Stimulated activated CD8-positive, alpha-beta memory T cell treated with anti-CD3 and anti-CD28 coated beads, Interleukin-15, amount 100 ng/mL, for 4 hours (primary cell): ENCODE measurements at regions not wholly inside any gene's neighbourhood (a gene's known extent, or its start where the extent isn't known, plus 50 kb on each side); places are given as distances from the start of the nearest gene placed in this dataset.

Experiments used
- DNase-seq, 2 donors: peaks; one replicate each; pipeline ENCODE4 v3.0.0-alpha.2; 2020; ENCODE audit warnings: low read depth in 2 of 2

- DNase-seq: no peak
Observed at GRCh38 chr21:24225431-24225830, 1381.8 kb downstream of the MRPL39 start.

- DNase-seq: no peak
Observed at GRCh38 chr21:24224422-24224821, 1382.9 kb downstream of the MRPL39 start.

- no peak for DNase-seq
Observed at GRCh38 chr21:24223624-24224023, 1383.7 kb downstream of the MRPL39 start.

GRCh38 chr21:24222676-24223075, 1384.6 kb downstream of the MRPL39 start:
- no peak for DNase-seq

- DNase-seq: no peak
Observed at GRCh38 chr21:24220446-24220845, 1386.8 kb downstream of the MRPL39 start.

- no peak for DNase-seq
Observed at GRCh38 chr21:24217151-24217550, 1390.1 kb downstream of the MRPL39 start.

GRCh38 chr21:24210130-24210529, 1397.2 kb downstream of the MRPL39 start:
- no peak for DNase-seq

- no peak for DNase-seq
Observed at GRCh38 chr21:24208562-24209260, 1398.6 kb downstream of the MRPL39 start.

GRCh38 chr21:24205319-24205718, 1402.0 kb downstream of the MRPL39 start:
- DNase-seq: no peak

- DNase-seq: no peak
Observed at GRCh38 chr21:24204641-24205040, 1402.6 kb downstream of the MRPL39 start.

- DNase-seq: no peak
Observed at GRCh38 chr21:24200052-24200451, 1407.2 kb downstream of the MRPL39 start.

GRCh38 chr21:24197923-24198322, 1409.4 kb downstream of the MRPL39 start:
- no peak for DNase-seq

GRCh38 chr21:24197132-24197643, 1410.1 kb downstream of the MRPL39 start:
- DNase-seq: no peak

GRCh38 chr21:24188506-24188905, 1418.8 kb downstream of the MRPL39 start:
- no peak for DNase-seq

GRCh38 chr21:24183077-24183476, 1424.2 kb downstream of the MRPL39 start:
- DNase-seq: no peak

- no peak for DNase-seq
Observed at GRCh38 chr21:24179110-24179509, 1428.2 kb downstream of the MRPL39 start.

- no peak for DNase-seq
Observed at GRCh38 chr21:24175106-24175505, 1432.2 kb downstream of the MRPL39 start.

- no peak for DNase-seq
Observed at GRCh38 chr21:24171736-24172135, 1435.5 kb downstream of the MRPL39 start.

- DNase-seq: no peak
Observed at GRCh38 chr21:24163539-24163938, 1443.7 kb downstream of the MRPL39 start.

- DNase-seq: no peak
Observed at GRCh38 chr21:24160528-24160927, 1446.8 kb downstream of the MRPL39 start.

- DNase-seq: no peak
Observed at GRCh38 chr21:24153137-24153536, 1454.1 kb downstream of the MRPL39 start.

GRCh38 chr21:24150753-24151152, 1456.5 kb downstream of the MRPL39 start:
- DNase-seq: no peak

GRCh38 chr21:24148461-24148860, 1458.8 kb downstream of the MRPL39 start:
- no peak for DNase-seq

GRCh38 chr21:24147674-24148073, 1459.6 kb downstream of the MRPL39 start:
- no peak for DNase-seq
